H9 (cell line): ENCODE measurements at regions not wholly inside any gene's neighbourhood (a gene's known extent, or its start where the extent isn't known, plus 50 kb on each side); places are given as distances from the start of the nearest gene placed in this dataset.
A peak's percentile ranks its signal among the peaks of the same experiment; 100 is the strongest.

Experiments
- DNase-seq: peaks from one replicate; pipeline ENCODE4 v3.0.0-alpha.2; 2017
- H2AFZ ChIP-seq: one replicate; pipeline ENCODE4 v1.6.1; 2013; ENCODE audit warnings: mild to moderate bottlenecking, low read length, control low read depth, moderate library complexity
- H2AK5ac ChIP-seq: 2 replicates; pipeline ENCODE4 v1.6.1; 2013; ENCODE audit warnings: low read length, control low read depth, mixed read lengths; ENCODE audit not compliant: insufficient read length
- H2BK120ac ChIP-seq: one replicate; pipeline ENCODE4 v1.6.1; 2013; ENCODE audit warnings: low read depth, mild to moderate bottlenecking, low read length, control low read depth, inconsistent platforms; ENCODE audit not compliant: poor library complexity, severe bottlenecking
- H2BK12ac ChIP-seq: 2 replicates; pipeline ENCODE4 v1.6.1; 2013; ENCODE audit warnings: low read length, control low read depth, mixed read lengths, low read depth; ENCODE audit not compliant: insufficient read length
- H2BK15ac ChIP-seq: 2 replicates; pipeline ENCODE4 v1.6.1; 2013; ENCODE audit warnings: low read depth, low read length, control low read depth
- H2BK20ac ChIP-seq: one replicate; pipeline ENCODE4 v1.6.1; 2013; ENCODE audit warnings: low read depth, mild to moderate bottlenecking, low read length, control low read depth, inconsistent platforms; ENCODE audit not compliant: poor library complexity, severe bottlenecking
- H2BK5ac ChIP-seq: 2 replicates; pipeline ENCODE4 v1.6.1; 2013; ENCODE audit warnings: low read length, control low read depth, mixed read lengths; ENCODE audit not compliant: insufficient read length
- H3K14ac ChIP-seq: 2 replicates; pipeline ENCODE4 v1.6.1; 2013; ENCODE audit warnings: low read length, control low read depth; ENCODE audit not compliant: insufficient read depth
- H3K18ac ChIP-seq: 2 replicates; pipeline ENCODE4 v1.6.1; 2013; ENCODE audit warnings: low read depth, mild to moderate bottlenecking, mixed read lengths, low read length, control low read depth; ENCODE audit not compliant: insufficient read length
- H3K23ac ChIP-seq: 2 replicates; pipeline ENCODE4 v1.6.1; 2013; ENCODE audit warnings: low read length, control low read depth, mixed read lengths, low read depth; ENCODE audit not compliant: insufficient read length
- H3K23me2 ChIP-seq: 2 replicates; pipeline ENCODE4 v1.6.1; 2013; ENCODE audit warnings: low read depth, mild to moderate bottlenecking, mixed read lengths, low read length, control low read depth; ENCODE audit not compliant: insufficient read length, poor library complexity, severe bottlenecking
- H3K27ac ChIP-seq: 2 replicates; pipeline ENCODE4 v1.5.1; 2013; ENCODE audit warnings: low read length, control low read depth, mixed read lengths, low read depth; ENCODE audit not compliant: insufficient read length
- H3K27me3 ChIP-seq: 2 replicates; pipeline ENCODE4 v1.6.1; 2013; ENCODE audit warnings: low read length, control low read depth, inconsistent platforms; ENCODE audit not compliant: insufficient read depth
- H3K4ac ChIP-seq: 2 replicates; pipeline ENCODE4 v1.6.1; 2013; ENCODE audit warnings: low read depth, mild to moderate bottlenecking, control low read depth, inconsistent platforms, low read length, moderate library complexity
- H3K4me1 ChIP-seq: 2 replicates; pipeline ENCODE4 v1.6.1; 2013; ENCODE audit warnings: low read length, control low read depth, inconsistent platforms; ENCODE audit not compliant: insufficient read depth
- H3K4me2 ChIP-seq: 2 replicates; pipeline ENCODE4 v1.6.1; 2013; ENCODE audit warnings: low read length, control low read depth, mixed read lengths; ENCODE audit not compliant: insufficient read length, insufficient read depth
- H3K56ac ChIP-seq: 2 replicates; pipeline ENCODE4 v1.6.1; 2013; ENCODE audit warnings: low read depth, mild to moderate bottlenecking, mixed read lengths, low read length, control low read depth; ENCODE audit not compliant: insufficient read length
- H3K79me1 ChIP-seq: 2 replicates; pipeline ENCODE4 v1.6.1; 2013; ENCODE audit warnings: low read depth, mild to moderate bottlenecking, moderate library complexity, low read length, control low read depth, inconsistent platforms; ENCODE audit not compliant: insufficient read depth, poor library complexity, severe bottlenecking
- H3K79me2 ChIP-seq: 2 replicates; pipeline ENCODE4 v1.6.1; 2013; ENCODE audit warnings: low read length, control low read depth, inconsistent platforms; ENCODE audit not compliant: insufficient read depth
- H3K9ac ChIP-seq: 2 replicates; pipeline ENCODE4 v1.6.1; 2013; ENCODE audit warnings: low read length, control low read depth, mixed read lengths; ENCODE audit not compliant: insufficient read length; ENCODE audit errors: extremely low read depth
- H3K9me3 ChIP-seq: one replicate; pipeline ENCODE4 v1.6.1; 2013; ENCODE audit warnings: low read depth, low read length, inconsistent platforms; ENCODE audit not compliant: control insufficient read depth
- H3T11ph ChIP-seq: one replicate; pipeline ENCODE4 v1.6.1; 2013; ENCODE audit warnings: mild to moderate bottlenecking, low read length, control low read depth, inconsistent platforms
- H4K20me1 ChIP-seq: one replicate; pipeline ENCODE4 v1.6.1; 2013; ENCODE audit not compliant: control insufficient read depth, insufficient read length, insufficient read depth
- H4K5ac ChIP-seq: 2 replicates; pipeline ENCODE4 v1.6.1; 2013; ENCODE audit warnings: low read depth, mild to moderate bottlenecking, mixed read lengths, low read length, control low read depth; ENCODE audit not compliant: insufficient read length
- H4K8ac ChIP-seq: replicated peaks from 2 replicates; pipeline ENCODE4 v1.6.1; 2013; ENCODE audit warnings: low read length, control low read depth, mixed read lengths, low read depth; ENCODE audit not compliant: insufficient read length
- H4K91ac ChIP-seq: 2 replicates; pipeline ENCODE4 v1.6.1; 2013; ENCODE audit warnings: low read depth, mild to moderate bottlenecking, moderate library complexity, mixed read lengths, low read length, control low read depth; ENCODE audit not compliant: insufficient read length
- H3K27ac Mint-ChIP-seq, 3 experiments: 2 replicates in 2 of 3; 3 replicates in 1 of 3; pipeline ENCODE4 v1.8.0; 2020 to 2021; ENCODE audit warnings: mixed read lengths in 3 of 3, mild to moderate bottlenecking in 1 of 3, moderate library complexity in 1 of 3
- H3K27me3 Mint-ChIP-seq: 2 replicates; pipeline ENCODE4 v1.8.0; 2021; ENCODE audit warnings: low read depth, mild to moderate bottlenecking, moderate library complexity, mixed read lengths
- H3K36me3 Mint-ChIP-seq, 3 experiments: 2 replicates in 2 of 3; 3 replicates in 1 of 3; pipeline ENCODE4 v1.8.0; 2020 to 2021; ENCODE audit warnings: low read depth in 3 of 3, mixed read lengths in 3 of 3; ENCODE audit not compliant: insufficient read depth in 1 of 3
- H3K4me1 Mint-ChIP-seq, 2 experiments: 2 replicates each; pipeline ENCODE4 v1.8.0; 2020; ENCODE audit warnings: mixed read lengths in 2 of 2
- H3K4me3 Mint-ChIP-seq, 2 experiments: 2 replicates in 1 of 2; 3 replicates in 1 of 2; pipeline ENCODE4 v1.8.0; 2020 to 2021; ENCODE audit warnings: mild to moderate bottlenecking in 2 of 2, mixed read lengths in 2 of 2, moderate library complexity in 1 of 2
- H3K9me3 Mint-ChIP-seq, 2 experiments: 2 replicates in 1 of 2; 3 replicates in 1 of 2; pipeline ENCODE4 v1.8.0; 2020; ENCODE audit warnings: mild to moderate bottlenecking in 2 of 2, mixed read lengths in 2 of 2, moderate library complexity in 1 of 2
- WGBS: extraction: QIAGEN DNeasy Blood & Tissue Kit; methylation state at CpG from one replicate; pipeline ENCODE4 v1.1.7; 2013; ENCODE audit warnings: missing lambda C conversion rate, low lambda C conversion rate, mixed read lengths; ENCODE audit not compliant: insufficient read length; ENCODE audit errors: extremely low coverage; 5-methylcytosine and 5-hydroxymethylcytosine counted together
- TF ChIP-seq, protein P1 (sequence below): fragments of 200-600 bp; sonication (generic); conservative IDR thresholded peaks from 3 replicates; pipeline ENCODE4 v1.8.0; 2021; ENCODE audit warnings: antibody characterized with exemption, mild to moderate bottlenecking

DNA sequence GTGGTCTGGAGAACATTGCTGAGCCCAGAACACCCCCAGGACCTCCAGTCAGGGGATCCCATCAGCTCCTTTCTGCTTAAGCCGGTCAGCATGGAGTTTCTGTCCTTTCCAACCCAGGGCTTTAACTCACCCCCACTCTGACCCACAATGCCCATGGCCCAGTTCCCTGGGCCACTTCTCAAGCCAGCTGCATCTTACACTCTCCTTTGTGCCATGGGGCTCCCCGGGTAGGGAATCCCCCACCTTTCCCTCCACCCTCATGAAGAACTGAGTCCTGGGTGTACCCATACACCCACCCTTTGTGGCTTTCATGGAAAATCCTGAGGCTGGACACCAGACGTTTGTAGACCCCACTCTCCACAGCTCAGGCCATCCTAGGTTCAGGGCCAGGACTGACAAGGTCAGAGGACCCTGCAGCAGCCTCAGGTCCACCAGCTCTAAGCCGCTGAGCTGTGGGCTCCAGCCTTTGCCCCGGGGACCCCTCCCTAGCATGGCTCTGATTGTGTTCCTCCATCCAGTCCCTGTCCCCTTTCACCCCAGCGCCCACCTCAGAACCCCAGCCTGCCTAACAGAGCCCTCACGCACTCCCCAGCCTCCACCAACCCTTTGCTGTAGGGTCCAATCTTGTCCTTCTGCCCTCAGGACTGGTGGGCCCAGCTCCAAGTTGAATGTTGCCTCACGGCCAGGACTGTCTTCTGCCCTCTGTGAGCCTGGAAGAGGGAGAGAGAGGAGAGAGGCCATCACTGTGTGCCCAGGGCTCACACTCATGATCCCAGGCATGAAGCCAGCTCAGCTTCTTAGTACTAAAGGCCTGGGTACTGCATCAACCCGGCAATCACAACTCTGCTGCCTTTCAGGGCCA lies 394.8 kb downstream of the MATN1 start:
- H3K27ac ChIP-seq: no peak overlapping the region

More for the DNA sequence above, 394.8 kb downstream of the MATN1 start:
- TF ChIP-seq, protein P1, sequence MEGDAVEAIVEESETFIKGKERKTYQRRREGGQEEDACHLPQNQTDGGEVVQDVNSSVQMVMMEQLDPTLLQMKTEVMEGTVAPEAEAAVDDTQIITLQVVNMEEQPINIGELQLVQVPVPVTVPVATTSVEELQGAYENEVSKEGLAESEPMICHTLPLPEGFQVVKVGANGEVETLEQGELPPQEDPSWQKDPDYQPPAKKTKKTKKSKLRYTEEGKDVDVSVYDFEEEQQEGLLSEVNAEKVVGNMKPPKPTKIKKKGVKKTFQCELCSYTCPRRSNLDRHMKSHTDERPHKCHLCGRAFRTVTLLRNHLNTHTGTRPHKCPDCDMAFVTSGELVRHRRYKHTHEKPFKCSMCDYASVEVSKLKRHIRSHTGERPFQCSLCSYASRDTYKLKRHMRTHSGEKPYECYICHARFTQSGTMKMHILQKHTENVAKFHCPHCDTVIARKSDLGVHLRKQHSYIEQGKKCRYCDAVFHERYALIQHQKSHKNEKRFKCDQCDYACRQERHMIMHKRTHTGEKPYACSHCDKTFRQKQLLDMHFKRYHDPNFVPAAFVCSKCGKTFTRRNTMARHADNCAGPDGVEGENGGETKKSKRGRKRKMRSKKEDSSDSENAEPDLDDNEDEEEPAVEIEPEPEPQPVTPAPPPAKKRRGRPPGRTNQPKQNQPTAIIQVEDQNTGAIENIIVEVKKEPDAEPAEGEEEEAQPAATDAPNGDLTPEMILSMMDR: no peak
- H2BK20ac ChIP-seq: no peak overlapping the region
- no peak overlapping the region for H4K91ac ChIP-seq
- no peaks in the 10 kb centered on the region for H3K23me2 ChIP-seq
- Mint-ChIP-seq H3K27me3 (no peaks in the 10 kb centered on the region), H3K4me3 (no peak overlapping the region), H3K36me3 (no peaks in the 10 kb centered on the region), H3K9me3 (no peaks in the 10 kb centered on the region), H3K27ac (0 out of 7 replicates have a peak overlapping the region, but pooled peaks of 1 of the 3 experiments have one; percentile 31), H3K4me1 (peaks cover 12 to 20% of the 10 kb centered on the region in 2 experiments)
- no peak overlapping the region for H2AK5ac ChIP-seq
- H4K5ac ChIP-seq: no peak overlapping the region
- no peaks in the 10 kb centered on the region for H3K79me1 ChIP-seq
- H3K56ac ChIP-seq: no peak overlapping the region
- no peak overlapping the region for H3K4me2 ChIP-seq
- no peak overlapping the region for H2BK15ac ChIP-seq
- no peak overlapping the region for H3K18ac ChIP-seq
- H2AFZ ChIP-seq: no peak overlapping the region
- H3K14ac ChIP-seq: no peak overlapping the region
- H3K27me3 ChIP-seq: no peaks in the 10 kb centered on the region
- H3K9ac ChIP-seq: no peak overlapping the region
- no peak overlapping the region for H2BK12ac ChIP-seq
- no peaks in the 10 kb centered on the region for H3K4me1 ChIP-seq
- no peak overlapping the region for H3K23ac ChIP-seq
- no peaks in the 10 kb centered on the region for H3K79me2 ChIP-seq
- no peaks in the 10 kb centered on the region for H4K20me1 ChIP-seq
- H3K4ac ChIP-seq: no peak overlapping the region
- DNase-seq: no peak
- no peaks in the 10 kb centered on the region for H3K9me3 ChIP-seq
- no peak overlapping the region for H2BK5ac ChIP-seq
- H3T11ph ChIP-seq: no peak overlapping the region
- no peak overlapping the region for H4K8ac ChIP-seq
- no CpG with 5 or more reads among the region's 9 CpGs for WGBS
- H2BK120ac ChIP-seq: no peak overlapping the region
